ENCODE measurements at regions not wholly inside any gene's neighbourhood (a gene's known extent, or its start where the extent isn't known, plus 50 kb on each side); places are given as distances from the start of the nearest gene placed in this dataset.

- in situ Hi-C loops (cut with MboI; ENCODE audit: low sequenced_read_pairs) (no loop called here), dilution Hi-C loops (cut with HindIII; ENCODE audit: low sequenced_read_pairs, unreplicated experiment) (no loop called here), intact Hi-C loops (cut with micrococcal nuclease) (no loop called here)
- Histone ChIP-seq H3K27me3 (ENCODE audit: control insufficient read depth, insufficient read depth, low read length) (no peaks in the 10 kb centered on the region), H2AK9ac (replicated peaks; ENCODE audit: low read depth, low read length, poor library complexity) (no peak overlapping the region), H3K9ac (ENCODE audit: low read depth, low read length) (no peak overlapping the region), H4K20me1 (ENCODE audit: insufficient read depth, low read length) (no peaks in the 10 kb centered on the region), H3K18ac (ENCODE audit: low read depth, low read length) (no peak overlapping the region), H2BK15ac (ENCODE audit: low read depth, low read length) (no peak overlapping the region), H4K5ac (ENCODE audit: low read depth, low read length) (no peak overlapping the region), H3K4me3 (ENCODE audit: insufficient read depth, low read depth, low read length) (no peak overlapping the region), H3K14ac (replicated peaks; ENCODE audit: low read depth, low read length) (no peak overlapping the region), H2AK5ac (ENCODE audit: low read depth, low read length) (no peak overlapping the region), H2AFZ (replicated peaks; ENCODE audit: low read length, poor library complexity) (no peak overlapping the region), H3K4me1 (ENCODE audit: control insufficient read depth, insufficient read depth, low read length) (no peaks in the 10 kb centered on the region), H4K8ac (ENCODE audit: low read depth in 2 of 2, low read length in 2 of 2) (no peak overlapping the region), H3K36me3 (ENCODE audit: control insufficient read depth, insufficient read depth, low read length) (no peaks in the 10 kb centered on the region), H3K27ac (ENCODE audit: insufficient read depth, low read length) (no peak overlapping the region), H3K4ac (ENCODE audit: low read depth, low read length) (no peak overlapping the region), H2BK120ac (ENCODE audit: low read depth, low read length) (no peak overlapping the region), H3K4me2 (ENCODE audit: low read depth, low read length) (no peak overlapping the region), H2BK5ac (ENCODE audit: low read depth, low read length, poor library complexity, severe bottlenecking) (no peak overlapping the region), H4K91ac (ENCODE audit: insufficient read depth, low read depth, low read length) (no peak overlapping the region), H3K9me3 (ENCODE audit: control insufficient read depth, insufficient read depth, low read length) (no peaks in the 10 kb centered on the region), H3K9me1 (ENCODE audit: insufficient read depth, low read length) (no peaks in the 10 kb centered on the region), H3K56ac (ENCODE audit: extremely low read depth, insufficient read depth, low read length) (no peak overlapping the region), H3K23ac (ENCODE audit: low read depth, low read length) (no peak overlapping the region), H3K79me1 (ENCODE audit: low read depth in 1 of 2, low read length in 2 of 2) (no peaks in the 10 kb centered on the region), H2BK20ac (ENCODE audit: low read depth, low read length) (no peak overlapping the region)
- TF ChIP-seq POLR2A (IDR thresholded peaks at IDR 0.05; ENCODE audit: low read depth, low read length) (no peak), CTCF (conservative IDR thresholded peaks at IDR 0.05; ENCODE audit: low read depth, low read length) (no peak), RCOR1 (IDR thresholded peaks at IDR 0.05; ENCODE audit: insufficient replicate concordance, low read length) (no peak), CEBPB (IDR thresholded peaks at IDR 0.05; ENCODE audit: low read depth, low read length) (no peak), MXI1 (IDR thresholded peaks at IDR 0.05; ENCODE audit: borderline replicate concordance, low read depth, low read length) (no peak), SMC3 (IDR thresholded peaks at IDR 0.05; ENCODE audit: low read depth, low read length) (no peak), FOS (IDR thresholded peaks at IDR 0.05; ENCODE audit: low read depth, low read length) (no peak), ELK1 (IDR thresholded peaks at IDR 0.05; ENCODE audit: borderline replicate concordance, low read depth, low read length) (no peak)
- POLR2A ChIA-PET (ENCODE audit: unreplicated experiment), result no interaction called here
- CTCF ChIA-PET, result no interaction called here
- DNase-seq (no peak), ATAC-seq (ENCODE audit: low read depth) (no peak)
- no TSS peak for BruUV-seq (replicated peaks)
- no CpG with 5 or more reads among the region's 4 CpGs for WGBS, 2 experiments (ENCODE audit: extremely low coverage in 2 of 2, insufficient read length in 1 of 2)
These were observed 762.2 kb downstream of the ETS1 start for GRCh38 chr11:127825183-127825582.
